Fibroblast of the aortic adventitia (primary cell): ENCODE measurements at regions not wholly inside any gene's neighbourhood (a gene's known extent, or its start where the extent isn't known, plus 50 kb on each side); places are given as distances from the start of the nearest gene placed in this dataset.

Experiments used
- DNase-seq: peaks from one replicate; pipeline ENCODE4 v3.0.0-alpha.2; 2010; ENCODE audit warnings: low read depth
- H3K4me3 ChIP-seq: 2 replicates; pipeline ENCODE4 v1.5.1; 2011; ENCODE audit warnings: low read depth, mild to moderate bottlenecking, control low read depth, low read length, moderate library complexity
- TF ChIP-seq, protein P1 (sequence below): IDR thresholded peaks from 2 replicates; pipeline ENCODE4 v1.5.1; 2011; ENCODE audit warnings: mild to moderate bottlenecking, low read length, control low read depth, inconsistent platforms; ENCODE audit not compliant: insufficient read depth

DNA sequence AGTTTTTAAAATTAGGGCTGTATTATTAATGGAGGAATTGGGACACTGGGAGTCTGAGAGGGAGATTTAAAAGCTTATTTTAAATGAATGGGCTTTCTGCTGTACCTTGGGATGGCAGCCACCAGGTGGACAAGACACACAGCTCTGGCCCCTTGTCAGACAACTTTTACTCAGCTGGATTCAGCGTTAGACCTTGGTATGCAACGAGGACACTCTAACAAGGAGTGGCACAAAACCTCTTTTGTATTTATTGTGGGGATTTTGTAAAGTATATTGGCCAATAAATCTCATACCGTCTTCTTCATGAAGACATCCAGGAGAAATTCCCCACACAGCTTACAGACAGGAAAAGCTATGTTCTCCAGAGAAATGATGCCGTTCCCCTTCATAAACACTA is 105.7 kb downstream of the LCA5 start:
- DNase-seq = no peak
- H3K4me3 ChIP-seq = no peak overlapping the region
- TF ChIP-seq, protein P1, sequence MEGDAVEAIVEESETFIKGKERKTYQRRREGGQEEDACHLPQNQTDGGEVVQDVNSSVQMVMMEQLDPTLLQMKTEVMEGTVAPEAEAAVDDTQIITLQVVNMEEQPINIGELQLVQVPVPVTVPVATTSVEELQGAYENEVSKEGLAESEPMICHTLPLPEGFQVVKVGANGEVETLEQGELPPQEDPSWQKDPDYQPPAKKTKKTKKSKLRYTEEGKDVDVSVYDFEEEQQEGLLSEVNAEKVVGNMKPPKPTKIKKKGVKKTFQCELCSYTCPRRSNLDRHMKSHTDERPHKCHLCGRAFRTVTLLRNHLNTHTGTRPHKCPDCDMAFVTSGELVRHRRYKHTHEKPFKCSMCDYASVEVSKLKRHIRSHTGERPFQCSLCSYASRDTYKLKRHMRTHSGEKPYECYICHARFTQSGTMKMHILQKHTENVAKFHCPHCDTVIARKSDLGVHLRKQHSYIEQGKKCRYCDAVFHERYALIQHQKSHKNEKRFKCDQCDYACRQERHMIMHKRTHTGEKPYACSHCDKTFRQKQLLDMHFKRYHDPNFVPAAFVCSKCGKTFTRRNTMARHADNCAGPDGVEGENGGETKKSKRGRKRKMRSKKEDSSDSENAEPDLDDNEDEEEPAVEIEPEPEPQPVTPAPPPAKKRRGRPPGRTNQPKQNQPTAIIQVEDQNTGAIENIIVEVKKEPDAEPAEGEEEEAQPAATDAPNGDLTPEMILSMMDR = no peak

DNA sequence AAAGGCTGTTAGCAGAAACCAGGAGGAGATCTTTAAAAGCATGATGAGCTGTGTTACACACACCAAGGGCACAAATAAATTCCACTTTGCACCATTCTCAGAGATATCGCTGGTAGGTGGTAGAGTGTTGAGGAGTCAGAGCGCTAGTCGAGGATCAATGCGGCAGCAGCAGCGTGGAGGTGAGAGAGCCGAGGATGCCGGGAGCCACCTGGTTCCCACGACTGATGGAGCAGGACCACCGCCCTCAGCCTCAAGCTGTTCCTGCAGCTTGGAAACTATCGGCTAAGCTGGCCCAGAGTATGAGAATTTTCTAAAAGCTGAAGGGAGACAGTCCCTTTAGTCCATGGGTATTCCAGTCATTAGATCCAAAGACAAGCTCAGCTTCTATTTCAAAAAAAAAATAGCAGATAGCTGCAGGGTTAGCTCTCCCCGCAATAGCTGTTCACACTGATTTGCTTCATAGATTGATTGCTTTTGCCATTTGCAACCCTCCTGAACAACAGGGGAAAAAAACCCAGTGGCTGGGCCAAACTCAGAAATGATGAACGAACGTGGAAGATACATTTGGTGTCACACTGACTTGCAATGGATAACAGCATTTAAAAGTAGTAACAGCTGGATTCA is 106.2 kb downstream of the LCA5 start:
- no peak for DNase-seq
- TF ChIP-seq, protein P1 = no peak
- H3K4me3 ChIP-seq = no peak overlapping the region

DNA sequence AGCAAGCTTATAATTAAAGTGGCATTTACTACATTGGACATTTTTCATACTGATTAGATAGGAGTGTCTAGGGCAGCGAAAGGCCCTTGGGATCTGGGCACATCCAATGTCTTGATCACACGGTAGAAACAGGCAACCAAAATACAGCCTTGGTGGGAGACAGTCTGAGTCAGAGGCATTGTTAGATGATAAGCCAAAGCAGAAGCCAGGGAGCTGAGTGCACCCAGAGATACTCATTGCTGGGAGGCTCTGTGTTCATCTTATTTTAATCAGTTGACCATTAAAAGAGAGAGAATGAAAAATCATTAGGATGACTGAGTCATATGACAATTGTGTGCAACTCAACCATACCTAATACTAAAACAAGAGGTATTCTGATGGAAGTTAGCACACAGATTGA is 109.5 kb downstream of the LCA5 start:
- TF ChIP-seq, protein P1 = no peak
- DNase-seq = no peak
- H3K4me3 ChIP-seq = no peak overlapping the region

DNA sequence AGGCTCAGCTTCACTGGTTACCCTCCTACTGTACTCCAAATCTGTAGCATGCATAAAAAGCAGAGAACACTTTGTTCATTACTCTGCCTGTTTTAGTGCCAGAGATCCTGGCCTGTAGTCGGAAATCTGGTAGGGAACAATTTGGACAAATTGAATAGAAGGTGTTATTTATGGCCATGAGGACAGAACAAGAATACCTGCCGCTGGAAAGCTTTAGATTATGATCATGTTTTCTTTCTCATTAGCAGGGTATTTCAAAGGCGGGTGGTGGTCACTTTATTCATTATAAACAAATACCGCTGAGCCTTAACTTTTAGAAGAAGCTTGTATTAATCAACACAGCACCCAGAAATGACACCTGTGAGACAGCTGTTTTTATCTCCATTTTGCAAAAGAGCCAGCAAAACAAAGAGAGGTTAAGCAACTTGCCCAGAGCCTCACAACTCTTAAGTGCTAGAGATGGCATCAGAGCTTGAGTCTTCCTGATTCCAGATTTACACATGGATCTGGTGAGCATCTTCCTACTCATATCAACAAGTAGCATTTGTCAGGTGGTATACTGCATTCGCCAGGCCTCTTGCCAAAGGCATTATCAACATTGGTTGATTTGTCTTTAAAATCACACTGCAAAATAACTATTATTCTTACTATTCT is 110.5 kb downstream of the LCA5 start:
- TF ChIP-seq, protein P1 = no peak
- no peak overlapping the region for H3K4me3 ChIP-seq

DNA sequence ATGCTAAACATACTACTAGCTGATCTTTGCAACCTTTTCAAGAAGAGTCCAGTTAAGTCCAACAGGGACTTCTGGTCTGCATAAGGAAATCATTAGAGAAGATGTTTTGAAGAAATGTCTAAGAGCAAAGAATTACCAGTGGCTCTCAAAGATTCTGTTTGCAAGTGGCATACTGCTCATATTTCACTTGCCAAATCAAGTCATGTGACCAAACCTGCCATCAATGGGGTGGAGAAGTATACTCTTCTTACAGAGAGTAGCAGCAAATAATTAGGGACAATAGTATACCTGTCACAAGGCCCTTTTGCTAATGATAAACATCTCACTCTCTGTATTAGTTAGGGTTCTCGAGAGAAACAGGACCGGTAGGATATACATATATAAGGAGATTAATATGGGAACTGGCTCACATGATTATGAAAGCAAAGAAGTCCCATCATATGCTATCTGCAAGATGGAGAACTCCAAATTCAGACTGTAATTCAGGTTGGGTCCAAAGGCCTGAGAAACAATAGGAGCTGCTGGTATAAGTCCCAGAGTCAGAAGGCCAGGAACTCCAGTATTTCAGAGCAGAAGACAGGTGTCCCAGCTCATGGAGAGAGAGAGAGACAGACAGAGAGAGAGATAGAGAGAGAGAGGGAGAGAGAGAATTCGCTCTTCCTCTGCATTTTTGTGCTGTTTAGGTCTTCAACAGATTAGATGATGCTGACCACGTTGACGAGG is 111.5 kb downstream of the LCA5 start:
- TF ChIP-seq, protein P1 = no peak
- no peak for DNase-seq
- no peak overlapping the region for H3K4me3 ChIP-seq

More for the DNA sequence above, 110.5 kb downstream of the LCA5 start:
- DNase-seq = no peak

DNA sequence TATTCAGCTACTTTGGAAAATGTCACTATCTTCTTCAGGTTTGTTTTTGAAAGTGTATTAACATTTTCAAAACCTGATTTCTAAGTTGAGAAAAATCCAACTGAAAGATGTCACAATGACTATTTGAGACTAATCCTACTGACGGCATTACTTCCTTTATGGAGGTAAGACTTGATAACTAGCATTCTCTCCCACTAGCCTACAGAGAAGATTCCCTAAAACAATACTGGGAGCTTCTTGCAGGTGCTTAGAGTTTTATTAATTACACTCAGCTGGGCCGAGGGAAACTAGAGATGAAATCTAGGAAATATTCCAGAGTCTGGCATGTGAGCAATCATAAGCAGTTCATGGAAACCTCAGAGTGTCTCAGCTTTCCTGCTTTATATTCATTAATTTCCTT is 114.0 kb downstream of the LCA5 start:
- TF ChIP-seq, protein P1 = no peak
- no peak for DNase-seq
- H3K4me3 ChIP-seq = no peak overlapping the region
